Stimulated activated naive CD8-positive, alpha-beta T cell treated with anti-CD3 and anti-CD28 coated beads, Interleukin-15, amount 100 ng/mL, for 72 hours (primary cell): ENCODE measurements at regions not wholly inside any gene's neighbourhood (a gene's known extent, or its start where the extent isn't known, plus 50 kb on each side); places are given as distances from the start of the nearest gene placed in this dataset.

Experiments
- ATAC-seq: fragments of 150-1000 bp; cut with Tn5 transposase; 2 replicates; pipeline ENCODE4 v1.10.0; 2021; ENCODE audit warnings: mild to moderate bottlenecking, moderate library complexity
- DNase-seq, 2 donors: peaks; one replicate each; pipeline ENCODE4 v3.0.0; 2021 to 2022
- H3K27ac Mint-ChIP-seq, 2 donors: one replicate each; pipeline ENCODE4 v1.8.0; 2022; ENCODE audit warnings: mild to moderate bottlenecking in 2 of 2, mixed read lengths in 2 of 2, moderate library complexity in 2 of 2
- H3K27me3 Mint-ChIP-seq: one replicate; pipeline ENCODE4 v1.8.0; 2022; ENCODE audit warnings: mixed read lengths
- H3K4me1 Mint-ChIP-seq: one replicate; pipeline ENCODE4 v1.8.0; 2022; ENCODE audit warnings: mild to moderate bottlenecking, mixed read lengths
- H3K4me3 Mint-ChIP-seq, 2 donors: one replicate each; pipeline ENCODE4 v1.8.0; 2022; ENCODE audit warnings: mild to moderate bottlenecking in 2 of 2, mixed read lengths in 2 of 2, moderate library complexity in 1 of 2
- H3K9me3 Mint-ChIP-seq, 2 donors: one replicate each; pipeline ENCODE4 v1.8.0; 2022; ENCODE audit warnings: mixed read lengths in 2 of 2

DNA sequence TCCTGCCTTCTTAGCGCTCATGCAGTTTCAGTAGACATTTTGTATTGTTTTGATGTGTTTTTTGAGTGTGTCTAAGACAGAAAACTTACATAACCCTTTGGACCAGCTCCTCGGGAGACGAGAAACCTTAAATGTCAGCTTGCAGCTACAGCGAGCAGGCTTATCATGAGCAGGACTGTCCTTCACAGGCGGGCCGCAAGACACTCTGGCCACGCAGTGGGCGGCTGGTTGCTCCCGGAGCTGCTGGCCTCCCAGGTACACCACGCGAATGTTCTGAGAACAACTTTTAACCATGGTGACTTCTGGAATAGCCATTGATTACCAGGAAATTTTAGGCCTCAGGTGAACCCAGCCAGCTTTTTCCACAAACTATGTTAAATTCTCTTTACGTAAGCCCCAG lies 164.1 kb upstream of the DIO3 start:
- ATAC-seq, result no peak
- H3K27me3 Mint-ChIP-seq, result peaks cover 54% of the 10 kb centered on the region

DNA sequence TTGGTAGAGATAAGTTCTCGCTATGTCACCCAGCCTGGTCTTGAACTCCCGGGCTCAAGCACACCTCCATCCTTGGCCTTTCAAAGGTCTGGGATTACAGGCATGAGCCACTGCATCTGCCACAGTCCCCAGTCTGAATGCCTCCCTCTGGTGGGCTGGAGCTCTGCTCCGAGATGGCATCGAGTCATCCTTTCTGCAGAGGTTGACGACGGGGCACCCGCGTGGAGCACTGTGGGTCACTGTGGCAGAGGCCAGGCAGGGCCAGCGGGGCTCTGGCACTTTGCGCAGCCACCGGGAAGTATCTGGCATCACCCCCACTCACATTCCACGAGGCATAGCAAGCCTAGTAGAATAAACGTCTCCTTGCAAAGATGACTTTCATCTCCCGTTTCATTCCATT lies 163.3 kb upstream of the DIO3 start:
- ATAC-seq, result no peak
- peaks cover 0 to 7% of the 10 kb centered on the region in 2 donors for H3K9me3 Mint-ChIP-seq
- H3K4me3 Mint-ChIP-seq, result no peak overlapping the region
- peaks cover 9% of the 10 kb centered on the region for H3K4me1 Mint-ChIP-seq
- no peak for DNase-seq
- H3K27ac Mint-ChIP-seq, result no peak overlapping the region
- H3K27me3 Mint-ChIP-seq, result peaks cover 60% of the 10 kb centered on the region

More for the DNA sequence above, 164.1 kb upstream of the DIO3 start:
- Mint-ChIP-seq H3K9me3 (peaks cover 0 to 7% of the 10 kb centered on the region in 2 donors), H3K4me3 (no peak overlapping the region), H3K27ac (no peak overlapping the region), H3K4me1 (peaks cover 9% of the 10 kb centered on the region)
- DNase-seq, result no peak

DNA sequence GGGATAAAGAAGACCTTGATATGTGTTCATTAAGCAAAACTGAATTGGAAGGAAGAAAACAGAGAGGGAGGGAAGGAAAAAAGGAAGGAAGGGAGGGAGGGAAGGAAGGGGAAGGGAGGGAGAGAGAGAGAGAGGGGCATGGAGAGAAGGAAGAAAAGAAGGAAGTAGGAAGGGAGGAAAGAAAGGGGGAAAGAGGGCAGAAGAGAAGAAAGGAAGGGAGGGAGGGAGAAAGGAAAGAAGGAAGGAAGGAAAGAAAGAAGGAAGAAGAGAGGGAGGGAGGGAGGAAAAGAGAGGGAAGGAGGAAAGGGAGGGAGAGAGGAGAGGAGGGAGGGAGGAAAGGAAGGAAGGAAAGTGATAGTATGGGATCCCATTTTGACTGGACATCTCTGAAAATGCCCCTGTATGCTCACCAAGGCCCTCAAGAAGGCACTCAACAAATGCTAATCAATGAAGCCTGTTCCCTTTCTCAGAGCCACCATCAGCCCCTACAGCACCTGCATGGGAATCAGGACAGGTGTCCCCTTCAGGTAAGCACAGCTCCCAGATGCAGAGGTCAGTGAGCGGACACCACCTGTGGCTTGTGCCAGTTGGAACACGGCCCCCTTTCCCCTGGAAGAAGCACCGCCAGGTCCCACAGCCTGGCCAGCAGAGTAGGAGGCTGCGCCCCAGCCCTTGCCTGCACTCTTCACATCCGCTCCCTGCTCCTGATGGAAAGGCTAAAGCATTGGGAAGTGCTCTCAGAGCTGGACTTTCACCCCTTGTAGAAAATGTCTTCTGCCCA lies 161.4 kb upstream of the DIO3 start:
- Mint-ChIP-seq H3K9me3 (no peaks in the 10 kb centered on the region), H3K4me3 (no peak overlapping the region), H3K27ac (no peak overlapping the region), H3K4me1 (peaks cover 9% of the 10 kb centered on the region), H3K27me3 (peaks cover 66% of the 10 kb centered on the region)
- no peak for ATAC-seq
- DNase-seq, result no peak

DNA sequence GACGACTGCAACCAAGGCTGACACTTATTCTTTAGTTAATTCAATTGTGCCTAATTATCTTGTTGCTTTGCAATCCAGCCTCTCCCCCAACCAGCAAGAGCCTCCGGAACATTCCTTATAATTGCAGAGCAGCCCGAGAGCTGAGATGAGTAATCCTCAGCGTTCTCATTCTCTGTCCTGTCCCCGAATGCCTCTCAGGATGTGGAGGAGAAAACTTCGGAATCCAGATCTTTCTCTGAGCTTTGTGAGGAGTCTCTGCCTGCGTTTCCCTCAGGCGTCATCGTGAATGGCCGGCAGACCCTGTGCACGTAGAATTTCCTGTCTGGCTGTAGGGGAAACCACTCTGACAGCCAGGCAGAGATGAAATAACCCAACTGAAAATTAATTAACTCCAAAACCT lies 160.5 kb upstream of the DIO3 start:
- Mint-ChIP-seq H3K27ac (no peak overlapping the region), H3K27me3 (peaks cover 62% of the 10 kb centered on the region), H3K4me1 (peaks cover 9% of the 10 kb centered on the region), H3K4me3 (peak overlapping the region in 1 of 2 donors; percentile 40), H3K9me3 (no peaks in the 10 kb centered on the region)
- DNase-seq (no peak), ATAC-seq (no peak)

DNA sequence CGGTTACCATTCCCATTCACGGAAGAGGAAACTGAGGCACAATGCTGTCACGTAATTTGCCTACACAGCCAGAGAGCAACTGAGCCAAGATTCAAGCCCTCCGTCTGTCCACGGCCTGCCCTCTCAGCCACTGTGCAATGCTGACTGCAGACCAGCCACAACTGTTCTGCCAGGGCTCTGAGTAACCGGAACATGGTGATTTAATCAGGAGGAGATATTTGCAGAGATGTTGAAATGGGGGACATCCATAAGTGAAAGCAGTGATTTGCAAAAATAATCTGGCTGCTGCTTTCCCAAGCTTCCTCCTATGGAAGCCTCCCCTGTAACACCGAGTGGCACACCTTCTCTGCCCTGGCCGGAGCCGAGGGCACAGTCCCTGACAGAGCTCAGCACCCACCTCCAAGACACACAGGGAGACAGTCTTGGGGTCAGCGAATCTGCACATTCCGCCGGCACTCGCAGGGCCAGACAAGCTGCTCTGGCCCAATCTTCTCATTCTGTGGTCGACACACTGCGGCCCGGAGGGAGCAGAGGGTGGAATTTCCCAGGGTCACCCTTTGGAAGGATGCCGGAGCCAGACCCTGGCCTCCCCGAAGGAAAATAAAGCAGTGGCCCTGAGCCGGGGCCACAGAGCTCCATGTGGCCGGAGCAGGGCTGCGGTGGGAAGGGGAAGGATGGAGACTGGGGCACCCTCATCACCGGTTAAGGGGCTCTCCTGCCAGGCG lies 158.2 kb upstream of the DIO3 start:
- Mint-ChIP-seq H3K9me3 (no peaks in the 10 kb centered on the region), H3K4me3 (no peak overlapping the region), H3K27me3 (peaks cover 76% of the 10 kb centered on the region), H3K27ac (no peak overlapping the region), H3K4me1 (peaks cover 9% of the 10 kb centered on the region)
- DNase-seq (no peak), ATAC-seq (no peak)

DNA sequence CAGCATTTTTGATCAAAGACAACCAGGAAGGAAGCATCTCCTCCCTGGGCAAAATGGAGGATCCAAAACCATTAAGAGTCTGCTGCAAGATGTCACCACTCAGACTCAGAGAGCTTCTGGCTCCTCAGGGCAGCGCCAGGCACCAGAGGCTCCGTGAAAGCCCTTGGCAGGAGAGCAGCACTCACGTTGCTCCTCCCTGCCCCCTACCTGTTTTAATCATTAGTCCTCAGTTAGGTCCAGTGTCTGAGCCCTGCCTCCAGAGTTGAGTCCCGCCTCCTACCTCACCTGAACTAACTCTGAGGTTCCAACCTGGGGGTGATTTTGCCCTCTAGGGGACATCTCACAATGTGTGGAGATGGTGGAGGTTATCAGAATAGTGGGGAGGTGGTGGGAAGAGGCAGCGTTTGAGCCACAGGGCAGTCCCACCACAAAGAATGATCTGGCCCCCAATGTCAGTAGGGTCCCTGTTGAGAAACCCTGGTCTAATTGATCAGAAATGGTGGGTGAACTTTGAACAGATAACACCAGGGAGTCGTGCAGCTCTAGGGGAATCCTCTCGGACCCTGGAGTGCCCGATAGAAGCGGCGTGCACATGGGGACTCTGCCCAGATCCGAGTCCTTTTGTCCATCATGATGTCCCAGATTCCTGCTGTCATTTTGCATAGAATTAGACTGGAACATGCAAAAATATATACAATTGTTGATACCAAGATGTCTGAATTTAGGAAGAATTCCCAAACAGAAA lies 156.7 kb upstream of the DIO3 start:
- Mint-ChIP-seq H3K27ac (no peak overlapping the region), H3K4me1 (peaks cover 9% of the 10 kb centered on the region), H3K27me3 (peaks cover 82% of the 10 kb centered on the region), H3K4me3 (no peak overlapping the region), H3K9me3 (no peaks in the 10 kb centered on the region)
- DNase-seq (no peak), ATAC-seq (no peak)

DNA sequence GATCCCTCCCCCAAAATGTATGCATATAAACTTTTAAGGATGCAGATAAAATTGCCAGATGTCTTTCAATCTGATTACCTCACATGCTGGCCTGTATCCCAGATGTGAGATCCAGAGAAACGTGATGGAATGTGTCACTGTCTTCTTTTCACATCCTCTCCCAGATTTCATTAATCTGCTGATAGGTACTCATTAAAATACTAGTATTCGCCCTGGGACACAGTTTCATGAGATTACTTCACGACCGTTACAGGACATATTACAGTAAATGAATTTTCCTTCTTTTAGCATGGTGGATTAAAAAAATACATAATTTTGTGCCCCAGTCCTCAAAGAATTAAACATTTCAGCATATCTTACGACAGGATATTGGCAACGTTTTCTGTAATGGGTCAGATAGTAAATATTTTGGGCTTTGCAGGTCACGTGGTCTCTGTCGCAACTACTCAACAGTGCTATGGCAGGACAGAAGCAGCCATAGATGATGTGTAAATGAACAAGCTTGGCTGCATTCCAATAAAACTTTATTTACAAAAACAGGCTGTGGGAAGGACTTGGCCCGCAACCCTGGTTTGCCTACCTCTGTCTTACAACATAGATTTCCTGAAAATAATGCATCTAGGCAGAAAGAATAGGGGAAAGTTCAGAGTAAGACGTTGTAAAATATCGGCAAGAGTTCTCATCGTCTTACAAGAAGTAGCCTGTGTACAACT lies 156.0 kb upstream of the DIO3 start:
- no peak overlapping the region for H3K4me3 Mint-ChIP-seq
- peaks cover 82% of the 10 kb centered on the region for H3K27me3 Mint-ChIP-seq
- peaks cover 14% of the 10 kb centered on the region for H3K4me1 Mint-ChIP-seq
- ATAC-seq (no peak), DNase-seq (no peak)
- no peak overlapping the region for H3K27ac Mint-ChIP-seq
- no peaks in the 10 kb centered on the region for H3K9me3 Mint-ChIP-seq

DNA sequence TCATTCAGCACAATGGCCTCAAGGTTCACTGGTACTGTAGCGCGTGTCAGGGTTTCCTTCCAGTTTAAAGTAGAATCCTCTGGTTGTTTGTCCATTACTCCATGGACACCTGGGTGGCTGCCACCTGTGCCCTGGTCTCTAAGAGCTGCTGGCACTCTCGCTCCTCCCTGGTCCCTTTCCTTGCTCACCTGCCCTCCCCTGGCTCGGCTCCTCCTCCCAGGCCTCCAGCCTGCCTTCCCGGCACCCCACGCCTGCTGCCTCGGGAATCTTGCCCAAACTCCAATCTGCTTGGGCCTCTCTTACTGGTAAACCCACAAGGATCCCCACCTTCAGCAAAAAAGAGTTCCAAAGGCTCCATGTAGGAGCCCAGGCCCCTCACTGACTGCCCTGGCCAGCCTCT lies 154.4 kb upstream of the DIO3 start:
- no peak overlapping the region for H3K4me3 Mint-ChIP-seq
- H3K27me3 Mint-ChIP-seq, result peaks cover 82% of the 10 kb centered on the region
- no peak for ATAC-seq
- DNase-seq, result no peak
- no peaks in the 10 kb centered on the region for H3K9me3 Mint-ChIP-seq
- no peak overlapping the region for H3K27ac Mint-ChIP-seq
- H3K4me1 Mint-ChIP-seq, result peaks cover 6% of the 10 kb centered on the region

DNA sequence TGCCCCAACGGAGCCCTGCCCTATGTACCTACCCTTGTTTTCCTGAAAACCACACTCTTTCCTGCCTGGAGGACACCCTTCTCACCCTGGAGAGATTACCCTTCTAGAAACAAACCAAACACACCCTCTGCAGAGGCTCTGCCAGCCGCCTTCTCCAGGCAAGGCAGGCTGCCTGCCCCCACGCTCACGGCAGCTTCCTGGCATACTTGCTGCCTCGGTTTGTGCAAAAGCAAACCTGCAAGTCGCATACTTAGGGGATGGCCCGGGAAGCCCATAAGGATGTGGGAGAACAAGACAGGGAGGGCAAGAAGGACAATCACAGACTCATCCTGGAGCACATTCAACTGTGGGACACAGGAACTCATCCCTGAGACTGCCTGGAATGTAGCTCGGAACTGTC lies 154.0 kb upstream of the DIO3 start:
- H3K4me1 Mint-ChIP-seq, result peaks cover 6% of the 10 kb centered on the region
- ATAC-seq, result no peak
- no peak for DNase-seq
- no peak overlapping the region for H3K27ac Mint-ChIP-seq
- H3K4me3 Mint-ChIP-seq, result no peak overlapping the region
- peaks cover 82% of the 10 kb centered on the region for H3K27me3 Mint-ChIP-seq
- no peaks in the 10 kb centered on the region for H3K9me3 Mint-ChIP-seq

DNA sequence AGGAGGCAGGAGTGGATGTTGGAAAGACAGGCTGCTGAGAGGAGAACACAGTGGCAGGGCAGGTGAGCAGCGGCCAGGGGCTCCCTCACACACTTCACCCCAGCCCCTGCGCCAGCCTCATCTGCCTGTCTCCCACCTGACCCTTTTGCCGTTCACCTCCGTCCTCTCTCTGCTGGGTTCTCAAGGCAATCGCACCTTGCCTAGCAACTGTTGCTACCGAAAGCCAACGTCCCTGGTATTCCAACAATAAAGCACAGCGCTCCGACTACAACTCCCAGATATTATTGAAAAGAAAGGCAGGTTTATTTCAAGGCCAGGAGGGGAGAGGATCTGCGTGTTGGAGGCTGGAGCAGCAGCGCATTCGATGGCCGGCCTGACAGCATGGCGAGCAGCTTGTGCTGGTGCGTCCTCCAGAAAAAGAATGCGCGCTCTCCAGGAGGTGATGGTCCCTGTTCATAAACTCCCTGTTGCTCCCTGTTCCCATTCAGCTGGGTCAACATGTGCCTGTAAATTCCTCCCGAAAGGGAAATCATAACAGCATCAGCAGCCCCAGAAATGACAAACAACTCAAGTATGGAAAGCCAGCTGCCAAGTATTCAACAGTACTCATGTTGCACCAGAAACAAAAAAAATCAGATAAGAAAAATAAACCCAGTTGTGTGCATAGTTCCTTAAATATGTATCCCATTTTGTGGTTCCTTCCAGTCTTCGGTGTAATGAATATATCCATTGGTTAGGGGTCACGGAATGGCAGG lies 153.0 kb upstream of the DIO3 start:
- no peaks in the 10 kb centered on the region for H3K9me3 Mint-ChIP-seq
- no peak for DNase-seq
- no peak for ATAC-seq
- H3K27me3 Mint-ChIP-seq, result peaks cover 82% of the 10 kb centered on the region
- peaks cover 6% of the 10 kb centered on the region for H3K4me1 Mint-ChIP-seq
- H3K27ac Mint-ChIP-seq, result no peak overlapping the region
- H3K4me3 Mint-ChIP-seq, result no peak overlapping the region

DNA sequence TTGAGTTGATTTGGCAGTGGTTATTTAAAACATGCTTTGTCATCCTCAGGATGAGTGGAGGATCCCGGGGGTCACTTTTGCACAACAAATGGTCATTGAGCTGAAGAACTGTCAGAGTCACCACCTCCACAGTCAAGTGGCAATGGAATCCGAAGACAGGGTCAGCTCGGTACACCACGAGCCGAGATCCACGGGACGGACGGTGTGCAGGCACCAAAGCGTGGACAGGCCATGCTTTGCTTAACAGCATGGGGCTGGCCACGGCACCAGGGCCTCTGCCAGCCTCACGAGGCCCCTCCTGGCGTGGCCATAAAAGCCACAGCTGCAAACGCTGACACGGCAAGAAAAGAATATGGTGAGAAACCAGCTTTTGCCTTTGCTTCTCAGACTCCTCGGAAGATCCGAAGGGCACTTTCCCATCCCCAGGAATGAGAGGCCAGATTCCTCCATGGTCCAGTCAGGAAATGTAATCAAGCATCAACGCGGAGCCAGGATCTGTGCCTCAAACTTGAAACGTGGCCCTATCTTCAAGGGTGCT lies 152.2 kb upstream of the DIO3 start:
- Mint-ChIP-seq H3K4me1 (peaks cover 6% of the 10 kb centered on the region), H3K9me3 (no peaks in the 10 kb centered on the region), H3K27ac (no peak overlapping the region), H3K27me3 (peaks cover 77% of the 10 kb centered on the region), H3K4me3 (no peak overlapping the region)
- DNase-seq (no peak), ATAC-seq (no peak)

DNA sequence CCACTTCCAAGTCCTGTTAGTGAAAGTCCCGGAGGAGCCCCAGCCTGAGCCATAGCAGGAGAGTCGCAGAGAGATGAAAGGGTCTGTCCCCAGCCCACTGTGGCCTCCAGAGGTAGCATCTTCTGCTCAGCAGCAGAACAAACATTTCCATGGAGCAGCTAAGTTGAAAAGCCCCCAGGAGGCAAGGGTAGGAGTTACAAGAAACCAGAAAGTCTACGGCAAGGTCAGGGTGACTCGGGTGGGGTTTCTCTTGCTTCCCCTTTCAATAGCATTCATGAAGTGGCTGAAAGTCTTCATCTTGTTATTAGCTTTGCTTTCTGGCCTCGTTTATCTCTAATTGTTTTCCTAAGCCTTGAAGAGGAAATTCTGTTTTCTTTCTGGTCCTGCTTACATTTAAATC lies 151.2 kb upstream of the DIO3 start:
- H3K4me1 Mint-ChIP-seq, result peaks cover 6% of the 10 kb centered on the region
- H3K4me3 Mint-ChIP-seq, result no peak overlapping the region
- H3K9me3 Mint-ChIP-seq, result no peaks in the 10 kb centered on the region
- peak overlapping the region in 1 of 2 donors; percentile 59 for H3K27ac Mint-ChIP-seq
- DNase-seq (no peak), ATAC-seq (no peak)
- peaks cover 79% of the 10 kb centered on the region for H3K27me3 Mint-ChIP-seq

DNA sequence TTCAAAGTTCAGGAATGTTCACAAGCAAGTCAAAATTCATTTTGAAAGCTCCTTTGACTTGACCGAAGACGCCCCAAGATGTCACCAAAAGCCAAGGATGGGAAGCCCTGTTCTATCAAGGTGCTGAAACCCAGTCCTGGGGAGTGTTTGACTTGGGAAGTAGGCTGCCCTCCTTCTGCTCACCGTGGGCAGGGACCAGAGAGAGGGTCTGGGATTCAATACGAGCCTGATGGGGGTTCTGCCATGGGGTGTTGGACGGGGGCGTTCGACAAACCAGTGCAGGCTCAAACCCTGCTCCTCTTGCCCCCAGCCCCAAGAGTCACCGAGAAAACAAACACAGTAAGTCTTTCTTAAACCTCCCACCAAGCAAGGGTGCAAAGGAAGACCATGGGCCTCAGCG lies 150.1 kb upstream of the DIO3 start:
- DNase-seq (no peak), ATAC-seq (no peak)
- H3K4me1 Mint-ChIP-seq, result peaks cover 6% of the 10 kb centered on the region
- H3K9me3 Mint-ChIP-seq, result no peaks in the 10 kb centered on the region
- no peak overlapping the region for H3K4me3 Mint-ChIP-seq
- H3K27ac Mint-ChIP-seq, result no peak overlapping the region
- H3K27me3 Mint-ChIP-seq, result peaks cover 86% of the 10 kb centered on the region

DNA sequence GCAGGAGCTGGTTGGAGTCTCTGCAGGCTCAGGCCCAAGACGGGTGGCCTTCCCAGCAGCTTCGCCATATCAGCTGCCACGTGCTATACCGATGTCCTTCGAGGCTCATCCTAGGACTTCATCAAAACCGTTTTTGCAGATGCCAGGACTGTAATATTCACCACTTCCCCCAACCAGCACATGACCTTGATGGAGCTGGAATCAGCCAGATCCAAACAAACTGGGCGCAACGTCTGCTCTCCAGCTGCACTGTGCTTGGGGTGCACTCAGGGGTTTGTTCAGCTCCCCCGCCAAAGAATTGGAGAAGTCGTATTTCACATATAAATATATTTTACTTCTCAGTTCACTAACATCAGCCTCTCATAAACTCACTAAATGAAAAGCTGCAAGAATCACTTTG lies 149.5 kb upstream of the DIO3 start:
- Mint-ChIP-seq H3K9me3 (no peaks in the 10 kb centered on the region), H3K27ac (no peak overlapping the region), H3K27me3 (peaks cover 92% of the 10 kb centered on the region), H3K4me1 (peaks cover 6% of the 10 kb centered on the region), H3K4me3 (no peak overlapping the region)
- no peak for DNase-seq
- ATAC-seq, result no peak

DNA sequence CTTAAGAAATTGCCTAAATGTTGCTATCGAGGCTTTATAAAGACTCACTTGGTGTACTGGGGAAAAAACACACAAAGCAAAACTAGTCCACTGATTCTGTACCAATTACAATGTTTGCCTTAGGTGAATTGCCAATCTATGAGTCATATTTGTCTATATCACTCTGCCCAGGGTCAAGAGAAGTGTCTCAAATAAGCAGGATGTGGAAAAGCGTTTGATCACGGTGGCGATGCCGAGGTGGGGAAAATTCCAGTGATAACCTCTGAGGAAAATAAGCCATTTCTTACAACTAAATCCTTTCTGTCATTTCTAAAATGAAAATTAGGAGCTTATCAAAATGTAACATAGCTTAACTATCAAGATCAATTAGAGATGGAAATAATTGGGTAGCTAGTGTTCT lies 148.6 kb upstream of the DIO3 start:
- Mint-ChIP-seq H3K27ac (no peak overlapping the region), H3K27me3 (peaks cover 89% of the 10 kb centered on the region), H3K4me3 (no peak overlapping the region), H3K9me3 (no peaks in the 10 kb centered on the region), H3K4me1 (peaks cover 6% of the 10 kb centered on the region)
- no peak for DNase-seq
- ATAC-seq, result no peak
